Erythroblast (primary cell): ENCODE measurements at regions not wholly inside any gene's neighbourhood (a gene's known extent, or its start where the extent isn't known, plus 50 kb on each side); places are given as distances from the start of the nearest gene placed in this dataset.

Experiments
- GATA1 ChIP-seq: IDR thresholded peaks from 2 replicates; pipeline ENCODE4 v1.6.1; 2011; ENCODE audit warnings: low read depth, mild to moderate bottlenecking, control low read depth, low read length, moderate library complexity
- POLR2A ChIP-seq: IDR thresholded peaks from 2 replicates; pipeline ENCODE4 v1.6.1; 2011; ENCODE audit warnings: mild to moderate bottlenecking, low read length

GRCh38 chr2:207334624-207335371 is 169.1 kb upstream of the KLF7 start:
- TF ChIP-seq POLR2A, result no peak
- TF ChIP-seq GATA1, result no peak
